Peyer's patch (tissue), 4 donors: ENCODE measurements at regions not wholly inside any gene's neighbourhood (a gene's known extent, or its start where the extent isn't known, plus 50 kb on each side); places are given as distances from the start of the nearest gene placed in this dataset.

ENCODE experiments used
- DNase-seq, 3 donors: peaks; one replicate each; pipeline ENCODE4 v3.0.0-alpha.2; 2017 to 2019
- H3K27ac ChIP-seq, 4 donors: fragments of 200-600 bp; sonication (generic); one replicate each; pipeline ENCODE4 v1.5.1; 2016 to 2019
- H3K27me3 ChIP-seq, 2 donors: fragments of 200-600 bp; sonication (generic); one replicate each; pipeline ENCODE4 v1.5.1; 2019
- H3K36me3 ChIP-seq, 3 donors: fragments of 200-600 bp; sonication (generic); one replicate each; pipeline ENCODE4 v1.5.1; 2016 to 2019
- H3K4me1 ChIP-seq, 4 donors: fragments of 200-600 bp; sonication (generic); one replicate each; pipeline ENCODE4 v1.5.1; 2016 to 2019
- H3K4me3 ChIP-seq, 4 donors: fragments of 200-600 bp; sonication (generic); 1 replicate in 3 of 4; 2 replicates in 1 of 4; pipeline ENCODE4 v1.5.1; 2016 to 2019; ENCODE audit warnings: mild to moderate bottlenecking in 1 of 4
- H3K9me3 ChIP-seq, 4 donors: fragments of 200-600 bp; sonication (generic); one replicate each; pipeline ENCODE4 v1.5.1; 2016 to 2019; ENCODE audit warnings: mild to moderate bottlenecking in 1 of 4
- CTCF ChIP-seq, 6 experiments: fragments of 450-650 bp in 4 of 6; fragments of 200-600 bp in 2 of 6; sonication (generic) in 1 of 6; IDR thresholded peaks; one replicate each; pipeline ENCODE4 v1.5.1; 2017 to 2019; ENCODE audit warnings: antibody characterized with exemption in 6 of 6, mild to moderate bottlenecking in 3 of 6, moderate library complexity in 1 of 6
- POLR2A ChIP-seq, 2 donors: fragments of 450-650 bp; IDR thresholded peaks; one replicate each; pipeline ENCODE4 v1.5.1; 2017; ENCODE audit warnings: antibody characterized with exemption in 2 of 2, mild to moderate bottlenecking in 2 of 2, moderate library complexity in 2 of 2

DNA sequence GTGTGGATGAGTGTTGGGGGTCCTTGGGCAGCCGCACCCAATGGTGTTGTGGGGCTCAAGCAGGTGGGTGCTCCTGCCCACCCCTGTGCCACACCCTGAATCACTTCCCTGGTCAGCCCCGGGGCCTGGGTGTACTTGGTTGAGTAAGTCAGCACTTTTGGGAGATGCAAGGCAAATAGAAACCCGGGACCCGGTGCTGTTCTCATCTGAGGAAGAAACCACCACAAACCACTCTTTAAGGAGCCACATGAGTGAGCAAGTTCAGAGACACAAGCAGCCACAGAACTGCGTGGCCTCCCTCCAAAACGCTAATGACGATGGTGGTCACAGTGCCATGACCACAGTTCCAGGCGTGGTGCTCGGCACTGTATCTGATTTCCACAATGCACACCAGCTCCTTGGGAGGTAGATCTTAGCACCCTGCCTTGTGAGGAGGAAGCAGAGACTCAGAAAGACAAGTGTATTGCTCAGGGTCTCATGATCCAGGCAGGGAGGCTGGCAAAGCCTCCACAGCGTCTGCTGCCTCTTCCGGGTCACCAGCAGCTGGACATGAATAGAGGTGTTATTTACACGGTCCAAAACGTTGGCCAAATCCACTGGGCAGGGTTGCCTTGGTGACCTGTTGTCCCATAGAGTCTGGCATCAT, 118.2 kb upstream of the ALDH1A3 start:
- Histone ChIP-seq H3K4me3 (no peak overlapping the region), H3K27me3 (no peaks in the 10 kb centered on the region), H3K27ac (no peak overlapping the region), H3K9me3 (no peaks in the 10 kb centered on the region), H3K36me3 (no peaks in the 10 kb centered on the region), H3K4me1 (peaks cover 0 to 9% (median 0%) of the 10 kb centered on the region in 4 donors)
- TF ChIP-seq CTCF (IDR thresholded peaks at IDR 0.05) (no peak), POLR2A (IDR thresholded peaks at IDR 0.05) (no peak)
- no peak for DNase-seq

GRCh38 chr15:100762289-100762688, 117.3 kb upstream of the ALDH1A3 start:
- Histone ChIP-seq H3K4me3 (no peak overlapping the region), H3K9me3 (no peaks in the 10 kb centered on the region), H3K36me3 (no peaks in the 10 kb centered on the region), H3K4me1 (peaks cover 0 to 9% (median 0%) of the 10 kb centered on the region in 4 donors), H3K27ac (no peak overlapping the region), H3K27me3 (no peaks in the 10 kb centered on the region)
- no peak for DNase-seq
- TF ChIP-seq CTCF (IDR thresholded peaks at IDR 0.05) (no peak), POLR2A (IDR thresholded peaks at IDR 0.05) (no peak)

GRCh38 chr15:100762913-100763834, 116.5 kb upstream of the ALDH1A3 start:
- H3K9me3 ChIP-seq, result no peaks in the 10 kb centered on the region
- no peaks in the 10 kb centered on the region for H3K27me3 ChIP-seq
- H3K27ac ChIP-seq, result no peak overlapping the region
- TF ChIP-seq CTCF (IDR thresholded peaks at IDR 0.05) (no peak), POLR2A (IDR thresholded peaks at IDR 0.05) (no peak)
- peaks cover 0 to 9% (median 0%) of the 10 kb centered on the region in 4 donors for H3K4me1 ChIP-seq
- peak in 1 of 3 donors; percentile 30 for DNase-seq
- H3K36me3 ChIP-seq, result no peaks in the 10 kb centered on the region
- no peak overlapping the region for H3K4me3 ChIP-seq

DNA sequence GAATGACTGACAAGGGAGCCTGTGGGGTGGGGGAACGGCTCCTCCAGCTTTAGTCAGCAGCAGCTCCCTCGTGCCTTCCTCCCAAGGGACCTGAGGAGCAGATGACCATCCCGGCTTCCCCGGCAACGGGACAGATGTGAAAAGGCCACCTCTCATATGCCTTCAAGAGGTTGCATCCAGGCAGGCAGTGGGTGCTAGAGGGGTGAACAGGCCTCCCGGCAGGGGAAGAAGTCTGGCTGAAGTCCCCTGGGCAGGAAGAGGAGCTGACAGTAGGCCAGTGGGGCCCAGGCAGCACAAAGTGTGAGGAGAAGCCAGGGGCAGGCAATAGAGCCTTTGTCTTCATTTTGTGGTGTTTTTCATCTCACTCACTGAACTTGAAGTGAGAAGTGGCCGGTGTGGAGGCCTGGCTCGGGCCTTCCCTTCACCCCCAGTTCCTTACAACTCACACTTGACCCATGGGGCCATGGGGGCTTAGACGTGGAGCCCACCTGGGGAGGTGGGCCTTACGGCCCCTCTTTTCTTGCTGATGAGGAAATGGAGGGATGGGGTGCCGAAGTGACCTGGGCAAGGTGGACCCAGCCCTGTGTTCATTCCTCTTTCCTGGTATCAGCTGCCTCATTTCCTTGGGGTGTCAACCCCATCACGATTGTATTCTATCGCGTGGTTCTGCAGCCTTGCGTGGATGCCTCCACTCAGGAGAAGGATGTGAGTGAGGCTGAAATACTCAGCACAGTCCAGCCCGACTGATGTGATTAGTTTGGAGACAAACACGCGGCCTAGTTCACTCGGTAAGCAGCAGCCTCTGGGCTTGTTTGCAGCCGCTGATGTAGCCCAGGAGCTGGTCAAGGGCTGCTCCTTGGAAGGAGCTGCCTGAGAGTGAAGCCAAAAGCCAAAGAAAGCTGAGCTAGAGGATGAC, 115.5 kb upstream of the ALDH1A3 start:
- no peak overlapping the region for H3K27ac ChIP-seq
- H3K27me3 ChIP-seq, result no peaks in the 10 kb centered on the region
- no peak overlapping the region for H3K4me3 ChIP-seq
- no peaks in the 10 kb centered on the region for H3K9me3 ChIP-seq
- H3K4me1 ChIP-seq, result peaks cover 0 to 9% (median 0%) of the 10 kb centered on the region in 4 donors
- DNase-seq, result peak in 1 of 3 donors; percentile 31
- TF ChIP-seq CTCF (IDR thresholded peaks at IDR 0.05) (no peak), POLR2A (IDR thresholded peaks at IDR 0.05) (no peak)
- no peaks in the 10 kb centered on the region for H3K36me3 ChIP-seq

DNA sequence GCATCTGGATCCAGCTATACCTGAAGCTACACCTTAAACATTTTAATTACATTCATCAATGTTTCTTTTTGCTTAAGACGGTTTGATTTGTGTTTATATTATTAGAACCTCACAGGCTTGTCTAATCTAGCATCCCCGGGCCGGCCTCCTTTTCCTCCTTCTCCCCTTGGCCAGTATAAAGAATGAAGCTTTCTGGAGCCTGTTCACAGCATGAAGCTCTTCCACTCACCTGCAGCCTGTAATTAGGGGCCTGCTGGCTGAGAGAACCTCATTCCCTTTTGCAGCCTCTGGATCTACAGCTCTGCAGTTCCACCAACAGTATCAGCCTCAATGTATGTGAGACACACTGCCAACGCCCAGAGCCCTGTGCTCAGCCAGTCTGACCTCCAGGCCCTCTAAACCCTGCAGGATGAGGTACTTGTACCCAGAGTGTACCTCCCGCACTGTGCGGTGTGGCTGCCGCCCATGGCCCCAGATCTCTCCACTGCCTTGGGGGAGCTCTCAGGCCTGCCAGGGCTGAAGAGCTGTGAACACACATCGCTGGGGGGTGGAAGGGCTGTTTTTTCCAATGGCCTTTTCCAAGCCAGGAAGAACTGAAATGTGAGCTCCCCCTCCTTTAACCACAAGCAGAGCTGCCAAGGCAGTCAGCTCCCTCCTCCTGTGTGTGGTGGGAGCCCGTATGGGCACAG, 114.7 kb upstream of the ALDH1A3 start:
- Histone ChIP-seq H3K4me1 (peaks cover 0 to 2% (median 0%) of the 10 kb centered on the region in 4 donors), H3K9me3 (no peaks in the 10 kb centered on the region), H3K36me3 (no peaks in the 10 kb centered on the region), H3K27ac (no peak overlapping the region), H3K4me3 (no peak overlapping the region), H3K27me3 (no peaks in the 10 kb centered on the region)
- TF ChIP-seq CTCF (IDR thresholded peaks at IDR 0.05), result no peak
- TF ChIP-seq POLR2A (IDR thresholded peaks at IDR 0.05), result no peak
- DNase-seq, result peak in 1 of 3 donors; percentile 21
